Memory B cell (primary cell): ENCODE measurements at regions not wholly inside any gene's neighbourhood (a gene's known extent, or its start where the extent isn't known, plus 50 kb on each side); places are given as distances from the start of the nearest gene placed in this dataset.

Experiments
- ATAC-seq: fragments of 150-1000 bp; cut with Tn5 transposase; 2 replicates; pipeline ENCODE4 v1.10.0; 2021; ENCODE audit warnings: low read depth, mild to moderate bottlenecking, moderate library complexity
- DNase-seq, 2 donors: peaks; one replicate each; pipeline ENCODE4 v3.0.0; 2022; ENCODE audit warnings: low spot score in 2 of 2
- H3K27ac Mint-ChIP-seq: one replicate; pipeline ENCODE4 v1.8.0; 2022; ENCODE audit warnings: mild to moderate bottlenecking, moderate library complexity, mixed read lengths
- H3K27me3 Mint-ChIP-seq: one replicate; pipeline ENCODE4 v1.8.0; 2022; ENCODE audit warnings: mixed read lengths
- H3K36me3 Mint-ChIP-seq: one replicate; pipeline ENCODE4 v1.8.0; 2022; ENCODE audit warnings: mild to moderate bottlenecking, mixed read lengths
- H3K4me1 Mint-ChIP-seq: one replicate; pipeline ENCODE4 v1.8.0; 2022; ENCODE audit warnings: mixed read lengths
- H3K4me3 Mint-ChIP-seq: one replicate; pipeline ENCODE4 v1.8.0; 2022; ENCODE audit warnings: mild to moderate bottlenecking, moderate library complexity, mixed read lengths
- H3K9me3 Mint-ChIP-seq: one replicate; pipeline ENCODE4 v1.8.0; 2022; ENCODE audit warnings: mixed read lengths

- ATAC-seq (no peak), DNase-seq (no peak)
- H3K9me3 Mint-ChIP-seq = peaks cover 2% of the 10 kb centered on the region
- no peak overlapping the region for H3K27ac Mint-ChIP-seq
- H3K4me3 Mint-ChIP-seq = no peak overlapping the region
- no peaks in the 10 kb centered on the region for H3K4me1 Mint-ChIP-seq
- peaks cover 4% of the 10 kb centered on the region for H3K36me3 Mint-ChIP-seq
- peaks cover 11% of the 10 kb centered on the region for H3K27me3 Mint-ChIP-seq
Observed at GRCh38 chr2:9118383-9118960, 88.1 kb upstream of the ASAP2 start.

- Mint-ChIP-seq H3K36me3 (peaks cover 2% of the 10 kb centered on the region), H3K27me3 (peaks cover 13% of the 10 kb centered on the region), H3K27ac (no peak overlapping the region), H3K4me3 (no peak overlapping the region), H3K9me3 (peaks cover 2% of the 10 kb centered on the region), H3K4me1 (peaks cover 6% of the 10 kb centered on the region)
- ATAC-seq (no peak), DNase-seq (no peak)
Observed at GRCh38 chr2:9115229-9115628, 91.4 kb upstream of the ASAP2 start.

GRCh38 chr2:9114458-9114857 lies 92.2 kb upstream of the ASAP2 start:
- peaks cover 2% of the 10 kb centered on the region for H3K9me3 Mint-ChIP-seq
- H3K27me3 Mint-ChIP-seq = peaks cover 13% of the 10 kb centered on the region
- peaks cover 2% of the 10 kb centered on the region for H3K36me3 Mint-ChIP-seq
- no peak for DNase-seq
- H3K27ac Mint-ChIP-seq = no peak overlapping the region
- no peak overlapping the region for H3K4me3 Mint-ChIP-seq
- H3K4me1 Mint-ChIP-seq = peaks cover 6% of the 10 kb centered on the region
- ATAC-seq = no peak

GRCh38 chr2:9113916-9114315 lies 92.7 kb upstream of the ASAP2 start:
- peaks cover 2% of the 10 kb centered on the region for H3K36me3 Mint-ChIP-seq
- H3K4me1 Mint-ChIP-seq = peaks cover 6% of the 10 kb centered on the region
- H3K27me3 Mint-ChIP-seq = peaks cover 11% of the 10 kb centered on the region
- H3K4me3 Mint-ChIP-seq = no peak overlapping the region
- ATAC-seq = no peak
- H3K9me3 Mint-ChIP-seq = peaks cover 2% of the 10 kb centered on the region
- H3K27ac Mint-ChIP-seq = no peak overlapping the region
- no peak for DNase-seq

- H3K27ac Mint-ChIP-seq = no peak overlapping the region
- peaks cover 2% of the 10 kb centered on the region for H3K9me3 Mint-ChIP-seq
- H3K4me3 Mint-ChIP-seq = no peak overlapping the region
- no peak for ATAC-seq
- peaks cover 10% of the 10 kb centered on the region for H3K27me3 Mint-ChIP-seq
- no peak for DNase-seq
- H3K36me3 Mint-ChIP-seq = peaks cover 2% of the 10 kb centered on the region
- peaks cover 6% of the 10 kb centered on the region for H3K4me1 Mint-ChIP-seq
Observed at GRCh38 chr2:9113262-9113661, 93.3 kb upstream of the ASAP2 start.

- no peak for ATAC-seq
- Mint-ChIP-seq H3K27ac (no peak overlapping the region), H3K9me3 (no peaks in the 10 kb centered on the region), H3K27me3 (peaks cover 8% of the 10 kb centered on the region), H3K36me3 (no peaks in the 10 kb centered on the region), H3K4me1 (peaks cover 6% of the 10 kb centered on the region), H3K4me3 (no peak overlapping the region)
- DNase-seq = no peak
Observed at GRCh38 chr2:9112079-9112721, 94.4 kb upstream of the ASAP2 start.

- no peaks in the 10 kb centered on the region for H3K36me3 Mint-ChIP-seq
- DNase-seq (no peak), ATAC-seq (no peak)
- no peaks in the 10 kb centered on the region for H3K9me3 Mint-ChIP-seq
- H3K27ac Mint-ChIP-seq = no peak overlapping the region
- H3K4me1 Mint-ChIP-seq = peaks cover 6% of the 10 kb centered on the region
- H3K4me3 Mint-ChIP-seq = no peak overlapping the region
- peaks cover 8% of the 10 kb centered on the region for H3K27me3 Mint-ChIP-seq
Observed at GRCh38 chr2:9110893-9111569, 95.6 kb upstream of the ASAP2 start.

GRCh38 chr2:9110346-9110884 lies 96.2 kb upstream of the ASAP2 start:
- no peaks in the 10 kb centered on the region for H3K36me3 Mint-ChIP-seq
- H3K27ac Mint-ChIP-seq = no peak overlapping the region
- peaks cover 8% of the 10 kb centered on the region for H3K27me3 Mint-ChIP-seq
- no peak overlapping the region for H3K4me3 Mint-ChIP-seq
- H3K4me1 Mint-ChIP-seq = peaks cover 6% of the 10 kb centered on the region
- DNase-seq = no peak
- no peaks in the 10 kb centered on the region for H3K9me3 Mint-ChIP-seq
- ATAC-seq = no peak

- peaks cover 6% of the 10 kb centered on the region for H3K4me1 Mint-ChIP-seq
- DNase-seq = no peak
- peaks cover 8% of the 10 kb centered on the region for H3K27me3 Mint-ChIP-seq
- no peak for ATAC-seq
- H3K36me3 Mint-ChIP-seq = no peaks in the 10 kb centered on the region
- H3K27ac Mint-ChIP-seq = no peak overlapping the region
- H3K4me3 Mint-ChIP-seq = no peak overlapping the region
- H3K9me3 Mint-ChIP-seq = no peaks in the 10 kb centered on the region
Observed at GRCh38 chr2:9109871-9110270, 96.7 kb upstream of the ASAP2 start.

GRCh38 chr2:9108210-9108967 lies 98.2 kb upstream of the ASAP2 start:
- no peak overlapping the region for H3K27ac Mint-ChIP-seq
- H3K36me3 Mint-ChIP-seq = no peaks in the 10 kb centered on the region
- ATAC-seq = no peak

GRCh38 chr2:9107168-9108025 lies 99.2 kb upstream of the ASAP2 start:
- no peaks in the 10 kb centered on the region for H3K36me3 Mint-ChIP-seq
- peaks cover 3% of the 10 kb centered on the region for H3K4me1 Mint-ChIP-seq
- H3K27me3 Mint-ChIP-seq = peaks cover 2% of the 10 kb centered on the region
- DNase-seq (no peak), ATAC-seq (no peak)
- no peaks in the 10 kb centered on the region for H3K9me3 Mint-ChIP-seq
- H3K4me3 Mint-ChIP-seq = no peak overlapping the region
- H3K27ac Mint-ChIP-seq = no peak overlapping the region

More at GRCh38 chr2:9108210-9108967, 98.2 kb upstream of the ASAP2 start:
- peaks cover 8% of the 10 kb centered on the region for H3K27me3 Mint-ChIP-seq
- DNase-seq = no peak
- H3K4me3 Mint-ChIP-seq = no peak overlapping the region
- H3K4me1 Mint-ChIP-seq = peaks cover 6% of the 10 kb centered on the region
- no peaks in the 10 kb centered on the region for H3K9me3 Mint-ChIP-seq

- no peak for DNase-seq
- Mint-ChIP-seq H3K36me3 (no peaks in the 10 kb centered on the region), H3K4me3 (no peak overlapping the region), H3K4me1 (no peaks in the 10 kb centered on the region), H3K9me3 (no peaks in the 10 kb centered on the region), H3K27me3 (peaks cover under 1% of the 10 kb centered on the region), H3K27ac (no peak overlapping the region)
- ATAC-seq = no peak
Observed at GRCh38 chr2:9106338-9107167, 100.1 kb upstream of the ASAP2 start.
